Liver (tissue), 8 donors: ENCODE measurements at regions not wholly inside any gene's neighbourhood (a gene's known extent, or its start where the extent isn't known, plus 50 kb on each side); places are given as distances from the start of the nearest gene placed in this dataset.

Source experiments
- DNase-seq: peaks from one replicate; pipeline ENCODE4 v3.0.0-alpha.2; 2017; ENCODE audit warnings: low spot score
- H3K27ac ChIP-seq, 2 donors: one replicate each; pipeline ENCODE4 v1.7.0; 2013; ENCODE audit warnings: inconsistent platforms in 2 of 2, low read length in 2 of 2, control low read depth in 1 of 2, low read depth in 1 of 2, mild to moderate bottlenecking in 1 of 2
- H3K27me3 ChIP-seq, 4 donors: one replicate each; pipeline versions ENCODE4 v1.6.1 to v1.7.0; 2013; ENCODE audit warnings: low read length in 3 of 4, inconsistent platforms in 1 of 4, mild to moderate bottlenecking in 1 of 4, moderate library complexity in 1 of 4; ENCODE audit not compliant: control insufficient read depth in 4 of 4, insufficient read depth in 4 of 4
- H3K36me3 ChIP-seq, 4 donors: one replicate each; pipeline versions ENCODE4 v1.6.1 to v1.7.0; 2013; ENCODE audit warnings: low read length in 3 of 4, mild to moderate bottlenecking in 3 of 4, low read depth in 1 of 4, moderate library complexity in 1 of 4; ENCODE audit not compliant: control insufficient read depth in 4 of 4, insufficient read depth in 3 of 4
- H3K4me1 ChIP-seq, 4 donors: one replicate each; pipeline versions ENCODE4 v1.6.1 to v1.7.0; 2013; ENCODE audit warnings: low read length in 3 of 4, mild to moderate bottlenecking in 3 of 4, moderate library complexity in 1 of 4; ENCODE audit not compliant: control insufficient read depth in 4 of 4, insufficient read depth in 4 of 4
- H3K4me3 ChIP-seq, 3 donors: one replicate each; pipeline versions ENCODE4 v1.6.1 to v1.7.0; 2013; ENCODE audit warnings: low read length in 3 of 3, control low read depth in 1 of 3, low read depth in 1 of 3, mild to moderate bottlenecking in 1 of 3
- H3K9ac ChIP-seq, 2 donors: one replicate each; pipeline ENCODE4 v1.7.0; 2013; ENCODE audit warnings: low read length in 2 of 2, mild to moderate bottlenecking in 2 of 2, moderate library complexity in 2 of 2, control low read depth in 1 of 2, low read depth in 1 of 2
- H3K9me3 ChIP-seq, 4 donors: one replicate each; pipeline versions ENCODE4 v1.6.1 to v1.7.0; 2013; ENCODE audit warnings: low read length in 3 of 4; ENCODE audit not compliant: control insufficient read depth in 4 of 4
- CTCF ChIP-seq: fragments of 150-350 bp; IDR thresholded peaks from 2 replicates; pipeline ENCODE4 v1.5.1; 2017; ENCODE audit warnings: improper control_type of control experiment, low read depth, low read length; ENCODE audit not compliant: missing input control
- EGR1 ChIP-seq, 2 donors: IDR thresholded peaks; 2 replicates each; pipeline ENCODE4 v1.6.1; 2016 to 2018; ENCODE audit warnings: antibody characterized with exemption in 2 of 2, low read depth in 2 of 2
- FOXA1 ChIP-seq: IDR thresholded peaks from 2 replicates; pipeline ENCODE4 v1.6.1; 2016; ENCODE audit warnings: antibody characterized with exemption
- FOXA2 ChIP-seq: IDR thresholded peaks from 2 replicates; pipeline ENCODE4 v1.6.1; 2016; ENCODE audit warnings: antibody characterized with exemption
- GABPA ChIP-seq, 2 donors: IDR thresholded peaks in 1 of 2; conservative IDR thresholded peaks in 1 of 2; 2 replicates each; pipeline ENCODE4 v1.6.1; 2016; ENCODE audit warnings: antibody characterized with exemption in 2 of 2, mild to moderate bottlenecking in 1 of 2, moderate library complexity in 1 of 2
- HNF4A ChIP-seq, 2 donors: conservative IDR thresholded peaks; 2 replicates each; pipeline ENCODE4 v1.6.1; 2016; ENCODE audit warnings: antibody characterized with exemption in 2 of 2, mild to moderate bottlenecking in 2 of 2
- HNF4G ChIP-seq: IDR thresholded peaks from 2 replicates; pipeline ENCODE4 v1.6.1; 2016; ENCODE audit warnings: antibody characterized with exemption
- MAX ChIP-seq: IDR thresholded peaks from 2 replicates; pipeline ENCODE4 v1.6.1; 2016; ENCODE audit warnings: antibody characterized with exemption
- NR2F2 ChIP-seq: IDR thresholded peaks from 2 replicates; pipeline ENCODE4 v1.6.1; 2016; ENCODE audit warnings: antibody characterized with exemption
- RAD21 ChIP-seq, 2 donors: IDR thresholded peaks; 2 replicates each; pipeline ENCODE4 v1.6.1; 2016; ENCODE audit warnings: antibody characterized with exemption in 2 of 2, mild to moderate bottlenecking in 2 of 2
- REST ChIP-seq: IDR thresholded peaks from 2 replicates; pipeline ENCODE4 v1.6.1; 2016; ENCODE audit warnings: antibody characterized with exemption, mild to moderate bottlenecking
- RXRA ChIP-seq, 2 donors: IDR thresholded peaks; 2 replicates each; pipeline ENCODE4 v1.6.1; 2017 to 2018; ENCODE audit warnings: antibody characterized with exemption in 2 of 2, mild to moderate bottlenecking in 1 of 2
- SP1 ChIP-seq: IDR thresholded peaks from 2 replicates; pipeline ENCODE4 v1.6.1; 2018; ENCODE audit warnings: antibody characterized with exemption, mild to moderate bottlenecking
- TAF1 ChIP-seq: conservative IDR thresholded peaks from 2 replicates; pipeline ENCODE4 v1.6.1; 2016; ENCODE audit warnings: antibody characterized with exemption, mild to moderate bottlenecking
- YY1 ChIP-seq: IDR thresholded peaks from 2 replicates; pipeline ENCODE4 v1.6.1; 2016; ENCODE audit warnings: antibody characterized with exemption, mild to moderate bottlenecking
- WGBS: extraction: QIAGEN DNeasy Blood & Tissue Kit; methylation state at CpG from one replicate; pipeline ENCODE4 v1.1.7; 2013; 5-methylcytosine and 5-hydroxymethylcytosine counted together
- donor health status: healthy.
- donor health status: healthy.
- donor health status: healthy.
- donor health status: healthy.
- donor health status: healthy.

GRCh38 chr1:194442901-194443575 lies 1256.6 kb upstream of the B3GALT2 start (continued):
- no peak for TF ChIP-seq GABPA (IDR thresholded peaks at IDR 0.05 in 1 of 2, conservative IDR thresholded peaks at IDR 0.05 in 1 of 2)
- TF ChIP-seq YY1 = no peak
- no peak for TF ChIP-seq TAF1
- TF ChIP-seq EGR1 (IDR thresholded peaks at IDR 0.05; ENCODE audit: low read depth in 2 of 2) = no peak

- 61% methylated on average over 2 of the region's 2 CpGs for WGBS
- DNase-seq = no peak
- Histone ChIP-seq H3K27me3 (no peaks in the 10 kb centered on the region), H3K9ac (no peak overlapping the region), H3K9me3 (no peaks in the 10 kb centered on the region), H3K36me3 (no peaks in the 10 kb centered on the region), H3K4me3 (no peak overlapping the region), H3K27ac (no peak overlapping the region), H3K4me1 (no peaks in the 10 kb centered on the region)
- TF ChIP-seq RXRA (IDR thresholded peaks at IDR 0.05) (no peak), HNF4G (no peak), YY1 (no peak), MAX (no peak)
Measured at GRCh38 chr1:194437135-194437534, 1250.7 kb upstream of the B3GALT2 start.

- no peaks in the 10 kb centered on the region for H3K9me3 ChIP-seq
- WGBS = 88% methylated on average over 21 of the region's 21 CpGs
Measured at GRCh38 chr1:194431121-194431520, 1244.7 kb upstream of the B3GALT2 start.

GRCh38 chr1:194420706-194421105 lies 1234.3 kb upstream of the B3GALT2 start:
- no peak for TF ChIP-seq RAD21 (IDR thresholded peaks at IDR 0.05)
- Histone ChIP-seq H3K27ac (no peak overlapping the region), H3K4me1 (no peaks in the 10 kb centered on the region), H3K9ac (no peak overlapping the region), H3K36me3 (no peaks in the 10 kb centered on the region), H3K9me3 (peaks cover 2 to 10% (median 7%) of the 10 kb centered on the region in 4 donors), H3K4me3 (no peak overlapping the region), H3K27me3 (no peaks in the 10 kb centered on the region)
- no peak for DNase-seq
- WGBS = 79% methylated on average over 4 of the region's 4 CpGs

More at GRCh38 chr1:194431121-194431520, 1244.7 kb upstream of the B3GALT2 start:
- Histone ChIP-seq H3K27me3 (no peaks in the 10 kb centered on the region), H3K4me3 (no peak overlapping the region), H3K4me1 (no peaks in the 10 kb centered on the region), H3K27ac (no peak overlapping the region), H3K36me3 (no peaks in the 10 kb centered on the region), H3K9ac (no peak overlapping the region)
- no peak for TF ChIP-seq CTCF
- TF ChIP-seq EGR1 (IDR thresholded peaks at IDR 0.05; ENCODE audit: low read depth in 2 of 2) = no peak
- no peak for DNase-seq

GRCh38 chr1:194419721-194420120 lies 1233.3 kb upstream of the B3GALT2 start:
- H3K9me3 ChIP-seq = peaks cover 2 to 10% (median 7%) of the 10 kb centered on the region in 4 donors
- H3K36me3 ChIP-seq = no peaks in the 10 kb centered on the region
- no peaks in the 10 kb centered on the region for H3K4me1 ChIP-seq
- H3K27ac ChIP-seq = no peak overlapping the region
- 39% methylated on average over 1 of the region's 1 CpG for WGBS
- H3K4me3 ChIP-seq = no peak overlapping the region
- TF ChIP-seq HNF4G (no peak), SP1 (no peak), NR2F2 (no peak), HNF4A (conservative IDR thresholded peaks at IDR 0.05) (no peak), EGR1 (IDR thresholded peaks at IDR 0.05; ENCODE audit: low read depth in 2 of 2) (no peak), REST (no peak), MAX (no peak), FOXA1 (no peak), GABPA (IDR thresholded peaks at IDR 0.05 in 1 of 2, conservative IDR thresholded peaks at IDR 0.05 in 1 of 2) (no peak), FOXA2 (no peak)
- DNase-seq = no peak
- no peaks in the 10 kb centered on the region for H3K27me3 ChIP-seq
- H3K9ac ChIP-seq = no peak overlapping the region
